ENCODE measurements at regions not wholly inside any gene's neighbourhood (a gene's known extent, or its start where the extent isn't known, plus 50 kb on each side); places are given as distances from the start of the nearest gene placed in this dataset.

- no peak for ATAC-seq
- TF ChIP-seq RARB (CRISPR knock-in tag; IDR thresholded peaks at IDR 0.05) (no peak), SNAI2 (CRISPR knock-in tag; IDR thresholded peaks at IDR 0.05) (no peak), CSRNP3 (CRISPR knock-in tag; IDR thresholded peaks at IDR 0.05) (no peak), PATZ1 (CRISPR knock-in tag; IDR thresholded peaks at IDR 0.05; ENCODE audit: borderline replicate concordance) (no peak), ZNF8 (CRISPR knock-in tag; IDR thresholded peaks at IDR 0.05) (no peak), PPARA (CRISPR knock-in tag; IDR thresholded peaks at IDR 0.05; ENCODE audit: borderline replicate concordance) (no peak), ZNF565 (CRISPR knock-in tag; conservative IDR thresholded peaks at IDR 0.05; ENCODE audit: low read depth) (no peak), BACH2 (CRISPR knock-in tag; IDR thresholded peaks at IDR 0.05; ENCODE audit: borderline replicate concordance) (no peak), OSR1 (CRISPR knock-in tag; IDR thresholded peaks at IDR 0.05) (no peak), ESRRG (CRISPR knock-in tag; IDR thresholded peaks at IDR 0.05) (no peak), ZFP30 (CRISPR knock-in tag; IDR thresholded peaks at IDR 0.05) (no peak), ARNTL (CRISPR knock-in tag; IDR thresholded peaks at IDR 0.05; ENCODE audit: borderline replicate concordance, low read depth) (no peak), ZNF70 (CRISPR knock-in tag; IDR thresholded peaks at IDR 0.05) (no peak), ZFP3 (CRISPR knock-in tag; IDR thresholded peaks at IDR 0.05) (no peak), POU6F1 (CRISPR knock-in tag; IDR thresholded peaks at IDR 0.05; ENCODE audit: borderline replicate concordance, low read depth) (no peak), GLIS3 (CRISPR knock-in tag; IDR thresholded peaks at IDR 0.05) (no peak), TOX (CRISPR knock-in tag; IDR thresholded peaks at IDR 0.05; ENCODE audit: borderline replicate concordance) (no peak), CSDC2 (CRISPR knock-in tag; IDR thresholded peaks at IDR 0.05) (no peak), ISL1 (CRISPR knock-in tag; IDR thresholded peaks at IDR 0.05) (no peak)
Measured at GRCh38 chr7:41517771-41518170, 185.1 kb downstream of the INHBA start.

GRCh38 chr7:41508755-41509154 lies 194.1 kb downstream of the INHBA start:
- TF ChIP-seq OSR1 (CRISPR knock-in tag; IDR thresholded peaks at IDR 0.05) (no peak), RARB (CRISPR knock-in tag; IDR thresholded peaks at IDR 0.05) (no peak), CREB5 (CRISPR knock-in tag; IDR thresholded peaks at IDR 0.05; ENCODE audit: low read depth) (no peak), TOX (CRISPR knock-in tag; IDR thresholded peaks at IDR 0.05; ENCODE audit: borderline replicate concordance) (no peak), PATZ1 (CRISPR knock-in tag; IDR thresholded peaks at IDR 0.05; ENCODE audit: borderline replicate concordance) (no peak)
- ATAC-seq, result no peak

- ATAC-seq, result no peak
- no peak for TF ChIP-seq TOX (CRISPR knock-in tag; IDR thresholded peaks at IDR 0.05; ENCODE audit: borderline replicate concordance)
- no peak for TF ChIP-seq CREB5 (CRISPR knock-in tag; IDR thresholded peaks at IDR 0.05; ENCODE audit: low read depth)
- no peak for TF ChIP-seq TCF4 (CRISPR knock-in tag; IDR thresholded peaks at IDR 0.05; ENCODE audit: borderline replicate concordance)
- no peak for TF ChIP-seq BACH2 (CRISPR knock-in tag; IDR thresholded peaks at IDR 0.05; ENCODE audit: borderline replicate concordance)
Measured at GRCh38 chr7:41507686-41508268, 195.1 kb downstream of the INHBA start.

All from SK-N-SH treated with all-trans-retinoic acid at 6 μM for 48 hours (cell line).